GM21390 (cell line): ENCODE measurements at regions not wholly inside any gene's neighbourhood (a gene's known extent, or its start where the extent isn't known, plus 50 kb on each side); places are given as distances from the start of the nearest gene placed in this dataset.
"Not testable (repeated sequence)": the region's sequence is repeated elsewhere in the genome, so short reads cannot be mapped to it uniquely, and the experiment has no call there.

Source experiments
- ATAC-seq: cut with Tn5 transposase; IDR thresholded peaks from one replicate; pipeline ENCODE4 v1.9.1; 2021; ENCODE audit not compliant: unreplicated experiment

DNA sequence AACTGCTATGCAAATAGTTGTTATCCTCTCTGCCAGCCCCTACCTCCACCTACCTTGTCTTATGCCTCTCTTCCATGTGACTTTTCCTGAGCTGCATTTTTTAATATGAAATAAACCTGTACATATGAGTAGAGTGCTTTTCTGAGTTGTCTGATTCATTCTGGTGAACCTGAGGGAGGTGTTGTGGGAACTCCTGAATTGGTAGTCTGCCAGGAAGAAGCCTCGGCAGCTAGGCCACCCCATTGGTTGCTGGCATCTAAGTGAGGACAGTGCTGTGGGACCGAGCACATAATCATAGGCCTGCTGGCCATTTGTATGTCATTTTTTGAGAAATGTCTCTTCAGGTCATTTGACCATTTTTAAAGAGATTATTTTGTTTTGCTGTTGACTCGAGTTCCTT is 1146.8 kb downstream of the UQCRFS1 start:
- no peak for ATAC-seq

DNA sequence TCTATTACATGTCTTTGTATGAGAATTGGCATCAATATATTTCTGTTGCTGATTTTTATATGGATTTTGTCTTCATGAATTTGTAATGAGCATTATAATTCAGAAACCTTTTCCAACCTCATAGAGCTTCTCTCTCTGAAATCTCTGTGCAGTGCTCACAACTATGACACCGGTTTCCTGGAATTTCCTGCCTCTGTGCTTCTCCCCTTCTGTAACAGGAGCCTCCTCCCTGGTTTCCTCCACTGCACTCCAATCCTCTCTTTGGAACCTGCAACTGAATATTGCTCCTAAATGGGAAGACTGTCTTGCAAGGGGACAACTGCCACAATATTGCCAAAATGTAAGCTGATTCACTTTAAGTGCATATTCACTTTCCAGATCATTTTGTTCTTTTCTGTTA is 1147.9 kb downstream of the UQCRFS1 start:
- ATAC-seq, result no peak

DNA sequence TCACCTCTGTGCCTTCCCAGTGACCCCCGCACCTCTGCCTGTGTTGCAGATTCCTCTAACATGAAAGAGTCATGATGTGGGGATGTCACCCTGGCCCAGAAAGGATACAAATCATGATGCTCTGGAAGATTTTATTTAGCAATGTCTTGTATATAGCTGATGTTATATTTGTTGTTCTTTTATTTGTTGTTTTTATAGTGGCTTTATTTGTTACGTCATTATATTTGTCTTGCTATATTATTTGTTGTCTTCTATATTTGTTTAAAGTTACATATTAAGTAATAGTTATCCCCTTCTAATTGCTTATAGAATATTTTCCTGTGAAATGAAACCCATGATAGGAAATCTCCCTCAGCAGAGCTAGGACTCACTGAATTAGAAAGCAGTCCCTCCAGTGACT is 1149.2 kb downstream of the UQCRFS1 start:
- no peak for ATAC-seq

DNA sequence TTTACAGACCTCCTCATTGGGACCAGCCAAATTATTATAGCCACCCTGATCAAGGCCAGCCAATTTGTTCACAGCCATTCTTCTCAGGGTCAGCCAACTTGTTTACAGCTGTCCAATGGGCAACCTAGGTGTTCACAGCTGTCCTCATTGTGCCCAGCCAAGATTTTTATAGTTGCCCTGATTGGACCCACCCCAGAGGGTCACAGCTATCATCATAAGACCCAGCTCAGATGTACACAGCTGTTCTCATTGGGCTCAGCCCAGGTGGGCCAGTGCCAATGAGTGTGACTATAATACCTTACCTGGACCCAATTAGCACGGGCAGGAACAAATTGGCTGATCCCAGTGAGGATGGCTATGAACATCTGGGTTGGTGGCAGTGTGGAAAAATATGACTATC is 1151.8 kb downstream of the UQCRFS1 start:
- ATAC-seq, result no peak

DNA sequence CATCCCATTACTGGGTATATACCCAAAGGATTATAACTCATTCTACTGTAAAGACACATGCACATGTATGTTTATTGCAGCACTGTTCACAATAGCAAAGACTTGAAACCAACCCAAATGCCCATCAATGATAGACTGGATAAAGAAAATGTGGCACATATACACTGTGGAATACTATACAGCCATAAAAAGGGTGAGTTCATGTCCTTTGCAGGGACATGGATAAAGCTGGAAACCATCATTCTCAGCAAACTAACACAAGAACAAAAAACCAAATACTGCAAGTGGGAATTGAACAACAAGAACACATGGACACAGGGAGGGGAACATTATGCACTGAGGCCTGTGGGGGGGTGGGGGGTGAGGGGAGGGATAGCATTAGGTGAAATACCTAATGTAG is 1155.9 kb downstream of the UQCRFS1 start:
- ATAC-seq, result not testable (repeated sequence)

DNA sequence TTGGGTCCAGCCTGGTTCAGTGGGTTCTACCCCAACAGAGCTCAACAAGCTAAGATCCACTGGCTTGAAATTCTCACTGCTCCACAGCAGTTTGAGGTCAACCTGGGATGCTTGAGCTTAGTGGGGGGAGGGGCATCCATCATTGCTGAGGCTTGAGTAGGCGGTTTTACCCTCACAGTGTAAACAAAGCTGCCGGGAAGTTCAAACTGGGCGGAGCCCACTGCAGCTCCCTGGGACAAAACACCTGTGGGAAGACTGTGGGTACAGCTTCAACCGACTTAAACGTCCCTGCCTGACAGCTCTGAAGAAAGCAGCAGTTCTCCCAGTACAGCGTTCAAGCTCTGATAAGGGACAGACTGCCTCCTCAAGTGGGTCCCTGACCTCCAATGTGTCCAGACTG is 1161.9 kb downstream of the UQCRFS1 start:
- no peak for ATAC-seq

DNA sequence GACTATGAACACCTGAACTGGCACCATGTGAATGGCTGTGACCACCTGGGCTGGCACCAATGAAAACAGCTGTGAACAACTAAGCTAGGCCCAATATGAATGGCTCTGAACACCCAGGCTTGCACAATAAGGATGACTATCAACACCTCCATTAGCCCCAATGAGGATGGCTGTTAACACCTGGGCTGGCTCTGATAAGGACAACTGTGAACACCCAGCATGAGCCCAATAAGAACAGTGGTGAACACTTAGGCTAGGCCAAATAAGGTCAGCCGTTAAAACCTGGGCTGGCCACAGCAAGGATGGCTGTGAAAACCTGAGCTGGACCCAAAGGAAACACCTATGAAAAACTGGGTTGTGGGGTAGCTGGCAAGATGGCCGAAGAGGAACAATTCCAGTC is 1163.1 kb downstream of the UQCRFS1 start:
- no peak for ATAC-seq

DNA sequence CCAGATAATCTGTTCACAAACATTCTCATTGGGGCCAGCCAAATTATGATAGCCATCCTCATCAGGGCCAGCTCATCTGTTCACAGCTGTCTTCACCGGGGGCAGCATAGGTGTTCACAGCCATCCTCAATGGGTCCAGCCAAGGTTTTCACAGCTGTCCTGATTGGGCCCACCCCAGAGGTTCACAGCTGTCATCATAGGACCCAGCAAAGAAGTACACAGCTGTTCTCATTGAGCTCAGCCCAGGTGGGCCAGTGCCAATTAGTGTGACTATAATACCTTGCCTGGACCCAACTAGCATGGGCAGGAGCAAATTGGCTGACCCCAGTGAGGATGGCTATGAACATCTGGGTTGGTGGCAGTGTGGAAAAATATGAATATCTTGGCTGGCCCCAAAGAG is 1166.0 kb downstream of the UQCRFS1 start:
- no peak for ATAC-seq

DNA sequence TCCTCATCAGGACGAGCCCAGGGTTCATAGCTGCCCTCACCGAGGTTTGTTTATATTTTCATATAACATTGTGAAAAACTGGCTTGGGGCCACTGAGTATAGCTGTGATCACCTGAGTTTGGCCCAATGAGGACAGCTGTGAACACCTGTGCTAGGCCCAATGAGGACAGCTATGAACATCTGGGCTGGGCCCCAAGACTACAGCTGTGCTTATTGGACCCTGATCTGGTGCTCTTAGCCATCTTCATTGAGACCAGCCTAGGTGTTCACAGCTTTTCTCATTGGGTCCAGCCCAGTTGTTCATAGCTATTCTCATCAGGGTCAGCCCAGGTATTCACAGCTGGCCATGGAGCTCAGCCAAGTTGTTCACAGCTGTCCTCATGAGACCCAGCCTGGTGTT is 1167.3 kb downstream of the UQCRFS1 start:
- no peak for ATAC-seq

DNA sequence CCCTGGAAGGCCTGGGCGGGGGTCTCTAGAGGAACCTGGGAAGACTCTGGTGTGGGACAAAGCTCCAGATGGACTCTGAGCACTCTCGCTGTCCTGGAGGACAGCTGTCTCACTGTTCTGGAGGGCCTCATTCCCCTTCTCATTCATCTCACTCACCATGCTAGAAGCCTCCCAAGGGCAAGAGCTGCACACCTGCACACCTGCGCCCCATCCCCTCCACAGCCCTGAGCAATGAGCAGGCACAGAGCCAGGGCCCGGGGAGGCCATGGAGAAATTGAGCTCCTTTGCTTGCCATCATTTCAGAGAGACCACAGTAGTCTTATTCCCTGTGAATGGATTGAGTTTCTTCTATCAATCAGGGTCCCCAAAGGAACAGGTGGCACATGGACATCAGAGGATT is 1168.5 kb downstream of the UQCRFS1 start:
- no peak for ATAC-seq

DNA sequence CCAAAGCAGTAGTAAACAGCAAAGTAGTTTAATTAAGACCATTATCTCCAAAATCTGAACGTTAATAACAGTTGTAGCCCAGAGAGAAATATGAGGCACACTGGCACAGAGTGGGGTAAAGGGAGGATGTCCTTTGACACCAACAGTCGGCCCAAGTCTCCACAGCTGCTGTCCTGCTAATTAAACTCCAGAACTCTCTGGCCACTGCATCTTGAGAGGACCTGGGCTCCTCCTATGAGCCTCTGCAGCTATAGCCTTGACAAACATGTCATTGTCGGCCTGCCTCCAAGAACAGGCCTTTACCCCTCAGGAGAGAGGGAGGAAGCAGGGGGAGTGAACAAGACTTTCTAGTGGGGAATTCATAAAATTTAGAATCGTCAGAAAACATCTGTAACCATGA is 1170.4 kb downstream of the UQCRFS1 start:
- no peak for ATAC-seq

DNA sequence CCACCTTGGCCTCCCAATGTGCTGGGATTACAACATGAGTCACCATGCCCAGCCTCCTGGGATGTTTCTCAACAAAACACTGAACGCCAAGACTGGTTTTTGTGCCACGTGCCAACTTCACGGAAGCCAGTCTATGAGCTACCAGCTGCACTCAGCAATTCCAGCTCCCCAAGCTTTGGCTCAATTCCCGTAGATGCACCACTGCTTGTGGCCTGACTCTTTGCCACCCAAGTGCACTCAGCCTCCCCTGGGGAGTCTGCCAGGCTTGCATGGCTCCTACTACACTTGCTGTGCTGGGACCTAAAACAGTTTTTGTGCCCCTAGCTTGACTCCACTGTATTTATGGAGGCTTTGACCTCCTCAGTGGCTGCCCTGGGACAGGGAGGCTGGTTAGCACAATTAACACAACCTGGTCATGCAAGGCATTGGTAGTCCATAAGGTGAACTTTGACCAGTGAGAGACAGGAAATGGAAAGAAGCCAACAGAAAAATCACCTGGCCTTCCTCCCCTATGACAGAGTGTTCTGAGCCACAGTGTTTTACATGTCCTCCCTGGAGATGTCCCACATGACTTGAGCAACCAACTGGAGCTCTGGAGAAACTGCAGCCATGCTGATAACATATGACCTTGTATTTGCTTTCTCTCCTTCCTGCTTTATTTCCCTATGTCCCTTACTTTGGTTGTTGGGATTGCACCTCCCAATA is 1173.1 kb downstream of the UQCRFS1 start:
- no peak for ATAC-seq

DNA sequence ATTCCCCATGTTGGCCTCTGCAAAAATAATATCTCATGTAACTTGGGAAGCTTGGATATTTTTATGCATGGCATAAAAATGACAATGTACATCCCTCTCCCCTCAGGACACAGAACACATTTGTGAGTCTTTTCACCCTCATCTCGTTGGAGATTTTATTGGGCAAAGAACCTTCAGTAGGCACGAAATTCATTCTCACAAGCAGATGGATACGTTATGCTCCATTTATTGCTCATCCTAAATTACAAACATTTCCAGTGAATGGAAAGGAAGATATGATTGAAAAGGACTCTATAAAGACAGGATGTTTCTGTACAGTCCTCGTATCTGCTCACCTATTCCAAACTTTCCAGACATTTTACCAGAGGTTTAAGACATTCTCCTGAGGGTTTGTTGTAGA is 1175.8 kb downstream of the UQCRFS1 start:
- ATAC-seq, result no peak

DNA sequence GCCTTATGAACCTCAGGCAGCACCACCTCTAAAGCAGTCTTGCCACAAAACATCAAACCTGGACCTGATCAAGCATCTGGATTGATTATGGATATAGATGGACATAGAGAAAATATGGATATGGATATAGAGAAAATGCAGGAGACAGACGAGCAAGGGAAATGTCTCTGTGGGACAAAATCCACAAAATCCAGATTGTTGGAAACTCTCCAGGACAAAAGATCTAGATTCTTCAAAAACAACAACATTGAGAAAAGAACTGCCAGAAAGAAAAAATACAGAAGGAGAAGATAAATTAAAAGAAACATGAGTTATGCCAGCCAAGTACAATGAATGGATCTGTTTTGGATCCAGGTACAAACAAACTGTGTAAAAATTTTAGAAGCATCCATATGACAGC is 1176.5 kb downstream of the UQCRFS1 start:
- no peak for ATAC-seq

DNA sequence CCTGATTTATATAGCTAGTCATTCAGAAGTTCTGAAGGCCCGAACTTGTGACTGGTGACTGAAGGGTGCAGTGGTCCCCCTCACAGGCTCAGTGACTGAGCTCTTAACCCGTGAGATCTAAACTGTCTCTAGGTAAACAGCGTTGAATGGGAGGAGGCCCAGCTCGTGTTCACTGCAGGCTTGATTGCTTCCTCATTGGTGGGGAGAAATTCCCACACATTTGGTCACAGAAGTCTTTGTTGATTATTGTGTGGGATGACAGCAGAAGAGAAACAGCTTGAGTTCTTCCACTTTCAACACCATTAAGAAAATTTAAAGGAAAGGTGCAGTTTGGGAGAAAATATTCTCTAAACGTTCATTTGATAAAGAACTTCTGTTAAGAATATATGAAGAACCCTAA is 1178.0 kb downstream of the UQCRFS1 start:
- no peak for ATAC-seq

DNA sequence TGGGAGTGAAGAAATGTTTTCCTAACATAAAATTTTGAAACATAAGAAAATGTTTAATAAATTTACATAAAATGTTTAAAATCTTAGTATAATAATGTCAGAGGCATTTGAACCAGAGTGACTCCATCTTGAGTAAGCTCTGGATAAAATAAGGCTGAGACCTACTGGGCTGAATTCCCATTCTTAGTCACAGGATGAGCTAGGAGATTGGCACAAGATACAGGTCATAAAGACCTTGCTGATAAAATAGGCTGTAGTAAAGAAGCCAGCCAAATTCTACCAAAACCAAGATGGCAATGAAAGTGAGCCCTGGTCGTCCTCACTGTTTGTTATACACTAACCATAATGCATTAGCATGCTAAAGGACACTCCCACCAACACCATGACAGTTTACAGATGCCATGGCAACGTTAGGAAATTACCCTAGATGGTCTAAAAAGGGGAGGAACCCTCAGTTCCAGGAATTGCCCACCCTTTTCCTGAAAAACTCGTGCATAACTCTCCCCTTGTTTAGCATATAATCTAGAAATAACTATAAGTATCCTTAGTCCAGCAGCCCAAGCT is 1184.0 kb downstream of the UQCRFS1 start:
- ATAC-seq, result no peak

DNA sequence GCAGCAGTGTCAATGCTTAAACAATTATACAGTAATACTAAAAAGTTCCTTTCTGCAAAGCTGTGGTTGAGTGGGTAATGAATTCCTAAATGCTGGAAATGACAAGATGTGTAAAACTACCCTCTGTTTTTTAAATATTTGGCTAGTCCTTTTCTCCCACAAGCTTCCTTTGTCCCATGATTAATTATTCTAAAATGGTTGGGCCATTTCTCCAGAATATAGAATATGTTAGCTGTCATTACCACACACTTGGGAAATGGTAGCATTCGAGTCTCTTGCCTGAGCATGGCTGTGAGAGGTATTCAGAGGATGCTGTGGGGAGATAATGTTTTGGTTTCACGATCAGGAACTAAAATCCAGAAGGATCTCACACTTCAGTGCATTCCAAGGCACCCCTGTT is 1185.8 kb downstream of the UQCRFS1 start:
- no peak for ATAC-seq

DNA sequence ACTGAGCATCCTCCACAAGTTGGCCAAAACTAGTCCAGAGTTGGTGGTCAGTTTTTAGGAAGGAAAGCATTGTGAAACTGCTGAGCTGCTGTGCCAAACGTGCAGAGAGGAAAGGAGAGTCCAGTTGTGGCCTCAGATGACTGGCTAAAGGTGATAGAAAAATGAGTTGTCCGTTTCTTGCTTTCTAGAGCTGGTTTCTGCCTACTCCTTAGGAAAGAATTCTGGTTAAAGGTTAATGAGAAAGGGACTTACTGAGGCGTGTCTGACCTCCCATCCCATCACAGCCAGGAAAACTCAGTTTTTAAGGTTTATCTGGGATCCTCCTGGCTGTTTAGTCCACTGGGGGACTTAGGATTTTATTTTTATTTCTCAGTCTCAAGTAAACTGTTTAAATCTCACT is 1186.3 kb downstream of the UQCRFS1 start:
- ATAC-seq, result no peak

DNA sequence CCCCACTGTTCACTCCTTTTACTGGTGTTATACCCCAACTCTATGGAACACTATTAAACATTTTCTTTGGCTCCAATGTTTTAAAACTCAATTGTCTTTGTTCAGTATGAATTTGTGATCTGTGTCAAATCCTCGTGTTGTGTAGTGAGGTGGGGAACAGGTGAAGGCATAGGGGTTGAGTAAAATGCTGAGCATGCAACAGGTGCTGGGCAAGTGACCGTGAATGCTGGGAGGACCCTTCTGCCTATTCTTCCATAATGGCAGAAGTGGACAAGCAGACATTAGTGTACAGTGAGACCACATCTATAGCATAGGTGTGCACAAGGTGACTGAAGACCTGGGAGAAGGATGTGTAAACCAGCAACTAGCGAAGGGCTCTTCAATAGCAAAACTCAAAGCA is 1188.0 kb downstream of the UQCRFS1 start:
- ATAC-seq, result no peak

DNA sequence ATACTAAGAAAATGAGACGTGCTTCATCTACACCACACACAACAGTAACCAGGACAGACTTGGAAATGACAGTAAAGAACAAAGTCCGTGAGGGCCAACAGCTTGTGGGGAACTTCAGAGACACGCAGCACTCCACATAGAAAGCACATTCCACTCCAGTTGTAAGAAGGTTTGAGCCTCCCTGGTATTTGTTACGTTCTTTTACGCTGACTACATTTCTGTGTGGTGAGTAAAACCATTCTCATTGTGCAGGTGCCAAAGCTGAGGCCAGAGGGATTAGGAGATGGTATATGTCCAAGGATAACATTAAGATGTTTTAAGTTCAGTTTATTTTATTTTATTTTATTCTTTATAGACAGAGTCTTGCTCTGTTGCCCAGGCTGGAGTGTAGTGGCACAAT is 1189.9 kb downstream of the UQCRFS1 start:
- ATAC-seq, result no peak

DNA sequence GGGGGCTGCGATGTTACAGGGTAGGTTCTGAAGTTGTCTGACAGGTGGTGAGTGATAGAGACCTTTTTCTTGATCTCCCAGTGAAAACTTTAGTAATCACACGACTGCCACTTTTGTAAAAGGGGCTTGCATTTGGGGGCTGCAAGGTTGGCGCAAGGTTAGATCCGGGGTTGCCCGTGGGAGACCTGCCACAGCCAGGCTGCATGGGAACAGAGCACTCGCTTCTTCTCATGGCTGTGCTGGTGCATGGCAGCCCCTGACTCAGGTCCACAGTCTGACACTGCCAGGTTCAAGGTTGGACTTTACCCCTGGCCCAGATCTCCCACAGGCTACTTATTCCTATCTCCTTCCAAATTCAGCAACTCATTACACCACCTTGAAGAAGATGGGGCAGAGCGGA is 1190.4 kb downstream of the UQCRFS1 start:
- no peak for ATAC-seq

DNA sequence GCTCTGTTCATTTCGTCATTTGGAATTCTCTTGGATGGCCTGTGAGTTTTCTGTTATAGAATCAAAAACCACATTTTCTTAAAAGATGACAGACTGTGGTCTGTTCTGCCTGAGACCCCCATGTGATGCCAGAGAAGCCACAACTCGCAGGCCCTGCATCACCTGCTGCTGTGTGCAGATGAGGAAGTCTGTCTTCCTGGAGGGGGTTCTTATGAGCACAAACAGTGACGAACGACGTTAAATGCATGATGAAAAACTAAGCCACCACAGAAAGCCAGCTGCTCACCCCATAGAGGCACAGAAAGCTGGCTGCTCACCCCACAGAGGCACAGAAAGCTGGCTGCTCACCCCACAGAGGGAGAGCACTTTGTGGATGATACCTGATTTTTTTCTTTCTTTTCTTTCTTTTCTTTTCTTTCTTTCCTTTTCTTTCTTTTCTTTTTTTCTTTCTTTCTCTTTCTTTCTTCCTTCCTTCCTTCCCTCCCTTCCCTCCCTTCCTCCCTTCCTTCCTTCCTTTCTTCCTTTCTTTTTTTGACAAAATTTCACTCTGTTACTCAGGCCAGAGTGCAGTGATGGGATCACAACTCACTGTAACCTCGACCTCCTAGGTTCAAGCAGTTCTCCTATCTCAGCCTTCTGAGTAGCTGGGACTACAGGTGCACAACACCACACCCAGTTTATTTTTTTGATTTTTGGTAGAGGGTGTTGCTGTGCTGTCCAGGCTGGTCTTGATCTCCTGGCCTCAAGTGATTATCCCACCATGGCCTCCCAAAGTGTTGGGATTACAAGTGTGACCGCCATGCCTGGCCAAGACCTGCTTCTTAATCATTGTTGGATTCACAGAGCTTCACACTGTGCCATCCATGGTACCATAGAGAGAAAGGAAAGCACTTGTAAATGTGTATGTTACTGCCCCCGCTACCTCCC is 1191.4 kb downstream of the UQCRFS1 start:
- no peak for ATAC-seq
